Neutrophil (primary cell): ENCODE measurements at regions not wholly inside any gene's neighbourhood (a gene's known extent, or its start where the extent isn't known, plus 50 kb on each side); places are given as distances from the start of the nearest gene placed in this dataset.

Source experiments
- H3K27ac ChIP-seq: fragments of 200-600 bp; sonication (generic); 2 replicates; pipeline ENCODE4 v1.5.1; 2016; ENCODE audit warnings: mild to moderate bottlenecking, moderate library complexity
- H3K27me3 ChIP-seq: fragments of 200-600 bp; sonication (generic); 2 replicates; pipeline ENCODE4 v1.6.0; 2016; ENCODE audit warnings: mild to moderate bottlenecking
- H3K36me3 ChIP-seq: fragments of 200-600 bp; sonication (generic); 2 replicates; pipeline ENCODE4 v1.5.1; 2017
- H3K4me1 ChIP-seq, 2 experiments: fragments of 200-600 bp in 1 of 2; sonication (generic) in 1 of 2; 1 replicate in 1 of 2; 2 replicates in 1 of 2; pipeline versions ENCODE4 v1.5.1 to v1.6.1; 2013 to 2016; ENCODE audit warnings: low read depth in 1 of 2, low read length in 1 of 2, mild to moderate bottlenecking in 1 of 2, moderate library complexity in 1 of 2; ENCODE audit not compliant: control insufficient read depth in 1 of 2, insufficient read depth in 1 of 2
- H3K4me3 ChIP-seq, 2 experiments: fragments of 200-600 bp in 1 of 2; sonication (generic) in 1 of 2; 1 replicate in 1 of 2; 2 replicates in 1 of 2; pipeline ENCODE4 v1.5.1; 2013 to 2016; ENCODE audit warnings: low read depth in 1 of 2, low read length in 1 of 2, mild to moderate bottlenecking in 1 of 2, moderate library complexity in 1 of 2
- H3K9me3 ChIP-seq: fragments of 200-600 bp; sonication (generic); 2 replicates; pipeline ENCODE4 v1.5.1; 2016
- TF ChIP-seq, protein P1 (sequence below): fragments of 200-600 bp; sonication (generic); IDR thresholded peaks from 2 replicates; pipeline ENCODE4 v1.5.1; 2016; ENCODE audit warnings: antibody characterized with exemption

DNA sequence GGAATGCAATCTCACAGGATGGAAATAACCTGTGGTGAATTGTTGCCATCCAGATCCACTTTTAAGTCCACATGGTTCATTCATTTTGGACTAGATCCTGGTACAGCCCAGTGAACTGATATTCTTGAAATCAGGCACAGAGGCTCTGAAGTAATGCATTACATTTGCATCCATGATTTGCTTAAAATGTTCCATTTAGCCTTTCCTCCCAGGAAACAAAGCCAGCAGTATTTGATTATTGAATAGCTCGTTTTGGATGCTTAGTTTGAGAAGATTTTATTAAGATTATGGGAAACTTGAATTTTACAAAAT is 995.8 kb upstream of the CDH2 start:
- TF ChIP-seq, protein P1, sequence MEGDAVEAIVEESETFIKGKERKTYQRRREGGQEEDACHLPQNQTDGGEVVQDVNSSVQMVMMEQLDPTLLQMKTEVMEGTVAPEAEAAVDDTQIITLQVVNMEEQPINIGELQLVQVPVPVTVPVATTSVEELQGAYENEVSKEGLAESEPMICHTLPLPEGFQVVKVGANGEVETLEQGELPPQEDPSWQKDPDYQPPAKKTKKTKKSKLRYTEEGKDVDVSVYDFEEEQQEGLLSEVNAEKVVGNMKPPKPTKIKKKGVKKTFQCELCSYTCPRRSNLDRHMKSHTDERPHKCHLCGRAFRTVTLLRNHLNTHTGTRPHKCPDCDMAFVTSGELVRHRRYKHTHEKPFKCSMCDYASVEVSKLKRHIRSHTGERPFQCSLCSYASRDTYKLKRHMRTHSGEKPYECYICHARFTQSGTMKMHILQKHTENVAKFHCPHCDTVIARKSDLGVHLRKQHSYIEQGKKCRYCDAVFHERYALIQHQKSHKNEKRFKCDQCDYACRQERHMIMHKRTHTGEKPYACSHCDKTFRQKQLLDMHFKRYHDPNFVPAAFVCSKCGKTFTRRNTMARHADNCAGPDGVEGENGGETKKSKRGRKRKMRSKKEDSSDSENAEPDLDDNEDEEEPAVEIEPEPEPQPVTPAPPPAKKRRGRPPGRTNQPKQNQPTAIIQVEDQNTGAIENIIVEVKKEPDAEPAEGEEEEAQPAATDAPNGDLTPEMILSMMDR = no peak
- no peaks in the 10 kb centered on the region for H3K27me3 ChIP-seq
- H3K27ac ChIP-seq = no peak overlapping the region
- H3K9me3 ChIP-seq = no peaks in the 10 kb centered on the region
- H3K36me3 ChIP-seq = no peaks in the 10 kb centered on the region
- no peaks in the 10 kb centered on the region for H3K4me1 ChIP-seq
- H3K4me3 ChIP-seq = no peak overlapping the region

DNA sequence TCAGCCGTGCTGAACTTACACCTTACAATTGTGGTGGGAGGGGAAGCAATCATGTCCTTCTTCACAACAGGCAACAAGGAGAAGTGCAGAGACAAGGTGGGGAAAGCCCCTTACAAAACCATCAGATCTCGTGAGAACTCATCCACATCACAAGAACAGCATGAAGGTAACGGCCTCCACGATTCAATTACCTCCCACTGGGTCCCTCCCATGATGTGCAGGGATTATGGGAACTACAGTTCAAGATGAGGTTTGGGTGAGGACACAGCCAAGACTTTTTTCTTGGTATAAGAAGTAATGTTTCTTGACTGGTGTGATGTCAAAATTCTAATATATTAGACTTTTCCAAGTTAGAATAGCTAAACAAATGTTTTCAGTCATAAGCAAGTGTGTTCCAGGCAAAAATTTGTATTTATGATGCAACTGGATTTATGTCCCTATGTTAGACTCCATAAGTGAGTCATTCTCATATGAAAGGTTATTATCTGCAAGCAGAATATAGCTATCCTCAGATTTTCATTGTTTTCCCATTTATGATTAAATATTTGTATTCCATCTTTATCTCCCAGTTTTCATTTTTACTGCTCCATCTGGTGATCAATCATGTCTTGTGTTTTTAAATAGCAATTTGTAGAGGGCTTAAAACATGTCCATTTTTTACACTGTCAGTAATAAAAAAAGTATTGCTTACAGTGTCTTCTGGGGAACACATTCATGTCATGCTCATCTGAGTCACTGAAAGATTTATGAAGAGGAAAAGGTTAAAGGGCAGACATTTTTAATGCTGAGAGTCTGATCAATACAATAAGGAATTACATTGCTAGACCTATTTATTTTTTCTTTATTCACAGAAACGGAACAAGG is 995.2 kb upstream of the CDH2 start:
- Histone ChIP-seq H3K4me1 (no peaks in the 10 kb centered on the region), H3K27me3 (no peaks in the 10 kb centered on the region), H3K27ac (no peak overlapping the region), H3K9me3 (no peaks in the 10 kb centered on the region), H3K4me3 (no peak overlapping the region), H3K36me3 (no peaks in the 10 kb centered on the region)
- TF ChIP-seq, protein P1 = no peak

DNA sequence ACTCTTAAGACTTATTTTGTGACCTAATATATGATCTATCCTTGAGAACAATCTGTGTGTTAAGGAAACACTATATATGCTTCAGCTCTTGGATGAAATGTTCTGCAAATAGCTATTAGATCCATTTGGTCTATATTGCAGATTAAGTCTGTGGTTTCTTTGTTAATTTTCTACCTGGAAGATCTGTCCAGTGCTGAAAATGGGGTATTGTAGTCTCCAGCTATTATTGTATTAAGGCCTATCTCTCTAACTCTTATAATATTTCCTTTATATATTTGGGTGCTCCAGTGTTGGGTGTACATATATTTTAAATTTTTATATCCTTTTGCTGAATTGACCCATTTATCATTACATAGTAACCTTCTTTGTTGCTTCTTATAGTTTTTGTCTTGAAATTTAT is 992.7 kb upstream of the CDH2 start:
- no peaks in the 10 kb centered on the region for H3K36me3 ChIP-seq
- TF ChIP-seq, protein P1 = no peak
- H3K9me3 ChIP-seq = no peaks in the 10 kb centered on the region
- H3K4me1 ChIP-seq = no peaks in the 10 kb centered on the region
- H3K27me3 ChIP-seq = no peaks in the 10 kb centered on the region
- no peak overlapping the region for H3K4me3 ChIP-seq
- no peak overlapping the region for H3K27ac ChIP-seq

DNA sequence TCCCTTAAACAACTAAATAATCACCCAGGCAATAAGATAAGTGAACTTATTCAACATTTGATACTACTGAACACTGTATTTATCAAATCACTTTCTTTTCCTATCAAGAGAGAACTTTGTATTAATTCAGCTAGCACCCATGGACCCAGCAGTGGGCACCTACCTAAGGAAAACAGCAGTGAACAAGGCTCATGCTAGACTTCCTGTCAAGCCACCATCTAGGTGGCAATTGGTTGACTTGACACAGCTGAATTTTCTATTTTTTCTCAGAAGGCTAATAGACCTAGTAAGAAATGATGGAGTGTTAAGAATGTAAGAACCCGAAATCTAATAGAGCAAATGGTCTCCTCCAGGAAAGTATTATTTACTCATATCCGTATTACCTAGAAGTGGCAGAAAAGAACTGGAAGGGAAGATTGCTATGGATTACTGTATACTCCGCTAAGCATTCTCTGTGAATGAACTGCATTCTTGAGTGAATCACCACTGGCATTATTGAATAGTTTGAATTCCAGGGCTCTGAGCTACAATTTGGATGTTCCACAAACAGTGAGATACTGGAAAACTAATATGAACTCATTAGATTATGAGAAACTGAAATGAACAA is 988.2 kb upstream of the CDH2 start:
- Histone ChIP-seq H3K27me3 (no peaks in the 10 kb centered on the region), H3K4me1 (no peaks in the 10 kb centered on the region), H3K36me3 (no peaks in the 10 kb centered on the region), H3K27ac (no peak overlapping the region), H3K4me3 (no peak overlapping the region), H3K9me3 (no peaks in the 10 kb centered on the region)
- TF ChIP-seq, protein P1 = no peak

DNA sequence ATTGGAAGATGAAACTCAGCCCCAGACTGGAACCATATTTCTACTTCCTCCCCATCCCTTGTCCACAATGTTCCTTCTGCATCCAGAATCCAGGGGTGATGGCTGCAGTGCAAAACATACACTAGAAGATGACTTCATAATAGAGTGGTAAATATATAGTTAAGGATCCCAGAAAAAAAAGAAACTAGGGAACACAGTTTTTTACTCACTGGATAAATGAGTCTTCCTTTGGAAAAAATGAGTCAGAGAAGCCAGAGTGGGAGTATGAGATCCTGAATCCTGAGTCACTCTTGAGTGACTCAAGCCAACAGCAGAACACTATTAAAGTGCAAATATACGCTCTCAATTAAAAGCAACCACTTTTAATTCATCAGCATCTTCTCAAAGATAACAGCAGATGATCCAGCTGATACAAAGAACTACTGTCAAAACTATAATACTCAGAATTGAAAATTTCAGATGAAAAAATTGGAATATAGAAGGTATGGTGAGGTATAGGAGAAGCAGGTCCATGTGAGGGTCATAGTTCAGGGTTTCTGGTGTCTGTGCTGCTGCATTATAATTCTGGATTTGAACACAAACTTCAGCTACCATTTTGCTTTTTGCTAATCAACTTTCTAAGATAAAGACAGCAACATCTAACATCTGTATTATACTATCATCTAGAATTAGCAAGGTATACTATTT is 987.2 kb upstream of the CDH2 start:
- Histone ChIP-seq H3K9me3 (no peaks in the 10 kb centered on the region), H3K27me3 (no peaks in the 10 kb centered on the region), H3K27ac (no peak overlapping the region), H3K4me3 (no peak overlapping the region), H3K4me1 (no peaks in the 10 kb centered on the region), H3K36me3 (no peaks in the 10 kb centered on the region)
- TF ChIP-seq, protein P1 = no peak
